ENCODE measurements at regions not wholly inside any gene's neighbourhood (a gene's known extent, or its start where the extent isn't known, plus 50 kb on each side); places are given as distances from the start of the nearest gene placed in this dataset.
"Not testable (repeated sequence)": the region's sequence is repeated elsewhere in the genome, so short reads cannot be mapped to it uniquely, and the experiment has no call there.

DNA sequence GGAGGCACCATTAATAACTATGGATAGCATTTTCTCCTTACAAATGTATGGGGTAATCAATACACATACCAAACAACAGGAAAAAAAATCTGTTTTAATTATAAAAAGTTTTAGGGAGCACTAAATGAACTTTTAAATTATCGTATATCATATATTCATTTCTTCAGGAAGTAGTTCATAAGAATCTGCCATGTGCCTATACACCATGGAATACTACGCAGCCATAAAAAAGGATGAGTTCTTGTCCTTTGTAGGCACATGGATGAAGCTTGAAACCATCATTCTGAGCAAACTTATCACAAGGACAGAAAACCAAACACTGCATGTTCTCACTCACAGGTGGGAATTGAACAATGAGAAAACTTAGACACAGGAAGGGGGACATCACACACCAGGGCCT lies 162.1 kb upstream of the RASA1 start:
- DNase-seq, result no peak

DNA sequence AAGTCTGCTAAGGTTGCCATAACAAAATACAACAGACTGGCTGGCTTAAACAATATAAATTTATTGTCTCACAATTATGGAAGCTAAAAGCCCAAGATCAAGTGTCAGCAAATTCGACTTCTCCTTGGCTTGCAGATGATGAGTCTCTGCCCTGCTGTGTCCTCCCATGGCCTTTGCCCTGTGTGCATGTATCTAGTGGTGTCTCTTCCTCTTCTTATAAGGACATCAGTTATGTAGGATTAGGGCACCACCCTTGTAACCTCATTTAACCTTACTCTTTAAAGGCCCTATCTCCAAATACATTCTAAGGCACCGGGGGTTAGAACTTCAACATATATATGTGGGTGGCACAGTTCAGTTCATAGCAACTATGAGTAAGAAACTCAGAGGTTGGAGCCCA lies 157.9 kb upstream of the RASA1 start:
- no peak for DNase-seq

DNA sequence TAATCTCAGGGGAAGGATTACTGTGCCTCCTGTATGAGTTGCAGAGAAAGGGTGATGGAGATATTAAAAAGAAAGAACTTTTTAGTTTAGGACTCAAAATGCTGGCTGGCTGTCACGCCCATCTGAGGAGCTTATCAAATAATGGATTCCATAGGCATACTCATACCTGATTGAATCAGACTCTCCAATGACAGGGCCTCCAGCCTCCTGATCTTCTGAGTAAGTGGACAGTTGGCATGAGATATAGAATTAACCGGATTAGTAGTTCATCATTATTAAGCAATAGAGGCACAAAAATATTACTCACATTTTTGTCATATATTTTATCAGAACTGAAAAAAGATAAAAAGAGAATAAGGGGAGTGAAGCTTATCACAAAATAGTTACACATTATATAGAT lies 157.0 kb upstream of the RASA1 start:
- DNase-seq, result no peak

DNA sequence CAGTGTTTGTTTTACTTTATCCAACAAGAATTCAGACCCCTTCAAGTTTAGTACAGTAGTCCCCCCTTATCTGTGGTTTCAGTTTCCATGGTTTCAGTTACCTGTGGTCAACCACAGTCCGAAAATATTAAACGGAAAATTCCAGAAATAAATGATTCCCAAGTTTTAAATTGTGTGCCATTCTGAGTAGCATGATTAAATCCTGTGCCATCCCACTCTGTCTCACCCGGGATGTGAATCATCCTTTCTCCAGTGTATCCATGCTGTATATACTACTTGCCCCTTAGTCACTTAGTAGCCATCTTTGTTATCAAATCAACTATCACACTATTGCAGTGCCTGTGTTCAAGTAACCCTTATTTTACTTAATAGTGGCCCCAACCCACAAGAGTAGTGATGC lies 153.8 kb upstream of the RASA1 start:
- no peak for DNase-seq

DNA sequence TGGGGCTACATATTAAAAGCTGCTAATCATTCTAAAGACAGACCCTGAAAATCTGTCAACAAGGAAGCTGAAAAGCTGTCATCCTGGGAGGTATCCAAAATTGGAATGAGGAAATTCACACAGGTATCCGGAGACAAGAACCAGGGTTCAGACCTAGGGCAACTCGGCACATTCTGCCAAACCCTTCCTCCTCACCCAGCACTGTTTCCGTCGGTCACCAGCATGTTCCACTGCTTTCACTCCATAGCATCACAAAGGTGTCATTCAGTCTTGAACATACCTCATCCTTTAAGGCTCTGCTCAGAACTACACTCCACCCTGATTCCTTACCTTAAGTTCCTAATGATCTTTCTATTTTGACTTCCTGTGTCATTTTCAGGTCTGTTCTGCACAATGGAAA lies 153.1 kb upstream of the RASA1 start:
- DNase-seq, result no peak

DNA sequence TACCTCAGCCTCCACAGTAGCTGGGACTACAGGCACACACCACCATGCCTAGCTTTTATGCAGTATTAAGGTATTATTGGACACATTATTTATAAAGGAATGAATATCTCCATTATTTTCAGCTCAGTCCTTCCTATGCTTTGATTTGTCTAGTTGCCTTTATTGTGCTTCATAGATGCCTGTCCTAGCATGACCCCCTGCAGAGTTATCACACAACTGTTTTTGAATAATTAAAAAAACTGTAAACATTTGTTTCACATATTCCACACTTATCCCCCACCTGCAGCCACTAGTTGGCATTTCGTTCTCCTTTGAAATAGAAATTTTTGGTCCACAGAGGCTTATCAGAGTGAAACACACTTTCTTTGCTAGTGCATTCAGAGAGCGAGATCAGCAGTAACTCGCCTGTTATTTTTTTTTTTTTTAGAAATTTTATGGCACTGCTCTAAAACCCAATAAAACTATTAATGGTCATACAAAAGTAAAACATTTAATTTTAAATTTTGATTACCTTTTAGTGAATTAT lies 151.8 kb upstream of the RASA1 start:
- no peak for DNase-seq

DNA sequence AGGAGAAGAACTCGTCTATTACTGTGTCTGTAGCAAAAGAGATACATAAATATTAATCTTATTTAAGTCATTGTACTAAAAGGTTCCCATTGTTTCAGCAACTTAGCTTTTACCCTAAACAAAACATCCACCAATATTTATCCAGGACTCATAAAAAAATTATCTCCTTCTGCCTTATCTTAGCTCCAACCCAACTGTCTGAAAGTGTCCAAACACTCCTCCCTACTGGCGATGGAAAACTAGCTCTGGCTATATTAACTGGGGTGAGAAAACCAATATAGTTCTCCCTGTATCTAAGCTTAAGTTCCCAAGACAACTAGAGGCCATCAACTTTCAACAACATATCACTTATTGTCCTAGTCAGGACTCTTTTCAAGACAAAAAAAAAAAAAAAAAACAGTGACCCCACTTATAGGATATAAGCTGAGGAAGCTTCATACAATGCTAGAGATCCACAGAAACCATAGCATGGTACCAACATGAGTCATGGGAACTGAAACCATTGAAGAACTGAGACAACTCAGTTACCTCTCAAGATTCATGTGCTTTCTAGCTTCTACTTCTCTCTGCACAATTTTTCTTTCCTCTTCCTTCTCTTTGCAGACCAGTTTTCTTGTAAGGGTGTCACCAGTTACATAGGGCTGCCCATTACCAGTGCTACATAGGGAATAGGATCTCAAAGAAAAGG lies 150.7 kb upstream of the RASA1 start:
- no peak for DNase-seq

DNA sequence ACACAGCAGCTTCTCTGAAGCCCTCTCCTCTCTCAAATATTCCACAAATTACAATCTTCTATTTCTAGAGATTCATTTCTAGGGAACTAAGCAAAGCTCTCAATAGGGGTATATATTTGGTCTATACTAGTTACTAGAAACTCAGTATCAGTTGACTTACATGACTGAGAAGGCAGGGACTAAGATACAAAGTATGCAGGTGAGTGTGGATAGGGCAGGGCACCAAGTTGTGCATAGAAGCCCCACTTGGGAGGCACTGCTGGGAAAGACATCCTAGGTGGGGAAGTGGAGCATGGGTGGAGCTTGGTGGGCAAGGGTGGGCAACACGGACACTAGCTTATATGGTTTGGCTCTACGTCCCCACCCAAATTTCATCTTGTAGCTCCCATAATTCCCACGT lies 148.1 kb upstream of the RASA1 start:
- no peak for DNase-seq

DNA sequence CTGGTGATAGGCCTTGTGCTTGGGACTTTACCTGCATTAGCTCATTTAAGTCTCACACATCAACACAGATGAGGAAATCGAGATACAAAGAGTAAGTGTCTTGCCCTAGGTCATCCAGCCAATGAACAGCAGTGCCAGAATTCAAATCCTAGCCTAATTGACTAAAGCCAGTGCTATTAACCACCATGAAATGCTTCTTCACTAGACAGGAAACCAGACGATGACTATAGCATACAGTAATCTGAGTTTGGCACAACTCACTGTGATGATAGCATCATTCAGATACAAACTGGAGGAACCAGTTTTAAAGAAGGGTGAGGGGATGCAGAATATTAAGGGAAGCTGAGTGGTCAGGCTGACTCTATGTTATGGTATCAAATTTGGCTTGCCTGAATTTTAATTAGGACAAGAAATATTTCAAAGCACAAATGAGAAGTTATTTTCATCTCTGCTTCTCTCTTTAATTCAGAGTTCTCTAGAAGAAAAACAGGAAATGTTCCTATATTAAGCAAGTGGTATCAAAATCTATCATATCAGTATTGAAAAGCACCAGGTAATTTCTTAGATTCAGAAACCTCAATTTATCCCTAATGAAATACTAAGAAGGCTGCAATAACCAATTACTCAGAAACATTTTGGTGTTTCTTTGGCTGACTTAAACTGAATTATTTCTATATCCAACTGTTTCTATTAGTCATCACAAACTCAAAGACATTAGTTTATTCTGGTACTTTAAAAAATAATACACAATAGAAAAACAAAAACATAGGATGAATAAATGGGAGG lies 147.0 kb upstream of the RASA1 start:
- no peak for DNase-seq

DNA sequence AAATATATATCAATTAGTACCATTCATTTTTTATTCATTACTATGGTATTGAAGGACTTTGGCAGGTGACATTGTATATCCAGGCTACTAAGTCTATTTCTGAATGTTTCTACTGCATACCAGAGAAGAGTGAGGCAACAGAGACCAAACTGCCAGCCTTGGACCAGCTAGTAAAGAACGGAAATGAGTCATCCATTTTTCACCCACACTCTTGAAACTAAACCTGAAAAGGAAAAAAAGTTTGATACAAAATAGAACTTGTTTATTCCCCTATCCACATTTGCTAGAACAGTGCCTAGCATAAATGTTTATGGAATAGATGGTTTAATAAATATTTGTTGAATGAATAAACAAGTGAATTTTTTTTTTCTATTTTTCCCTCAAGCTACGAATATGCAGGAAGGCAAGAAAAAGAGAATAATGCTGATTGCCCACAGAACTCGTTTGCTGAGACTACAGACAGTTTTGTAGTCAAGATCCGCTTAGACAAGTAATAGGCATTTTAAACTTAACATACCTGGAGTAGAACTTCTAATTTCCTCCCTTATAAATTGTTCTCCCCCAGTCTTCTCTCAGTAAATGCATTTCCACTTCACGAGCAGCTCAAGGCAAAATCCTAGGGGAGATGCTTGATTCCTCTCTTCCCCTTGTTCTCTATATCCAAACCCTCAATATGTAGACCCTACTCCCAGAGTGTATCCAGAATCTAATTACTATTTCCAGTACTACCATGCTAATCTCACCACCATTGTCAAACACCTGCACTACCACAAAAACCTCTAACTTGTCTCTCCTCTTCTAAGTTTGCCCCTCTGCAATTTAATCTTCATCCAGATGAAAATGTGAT lies 146.2 kb upstream of the RASA1 start:
- no peak for DNase-seq

DNA sequence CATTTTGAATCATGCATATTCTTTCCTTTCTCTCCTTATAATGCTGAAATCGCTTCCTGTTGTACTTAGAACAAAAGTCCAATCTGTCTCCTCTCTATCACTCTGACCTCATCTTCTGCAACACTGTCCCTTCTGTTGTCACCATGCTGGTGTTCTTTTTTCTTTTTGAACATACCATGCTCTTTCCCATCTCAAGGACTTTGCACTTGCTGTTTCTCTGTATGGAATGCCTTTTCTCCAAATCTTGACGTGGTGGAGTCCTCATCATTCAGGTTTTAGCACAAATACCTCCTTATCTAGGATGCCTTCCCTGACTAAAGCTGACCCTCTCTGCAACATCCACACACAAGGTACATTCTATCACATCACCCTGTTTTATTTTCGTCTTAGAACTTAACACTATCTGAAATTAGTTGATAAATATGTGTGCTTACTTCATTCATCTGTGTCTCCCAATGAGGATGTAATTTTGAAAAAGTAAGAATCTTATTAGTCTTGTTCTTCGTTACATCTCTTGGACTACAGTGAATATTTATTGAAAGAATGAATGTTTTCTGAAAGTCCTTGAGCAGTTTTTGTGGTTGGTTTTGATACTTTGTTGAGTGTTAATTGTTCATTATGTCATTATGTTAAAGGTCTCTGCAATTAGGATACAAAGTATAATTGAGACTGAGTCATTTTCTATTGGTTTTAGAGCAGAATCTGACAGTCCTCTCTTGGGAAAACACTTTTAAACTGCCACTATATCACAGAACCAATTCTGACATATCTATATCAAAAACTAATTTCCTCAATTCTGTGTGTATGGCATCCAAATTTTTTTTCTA lies 145.3 kb upstream of the RASA1 start:
- DNase-seq, result no peak

DNA sequence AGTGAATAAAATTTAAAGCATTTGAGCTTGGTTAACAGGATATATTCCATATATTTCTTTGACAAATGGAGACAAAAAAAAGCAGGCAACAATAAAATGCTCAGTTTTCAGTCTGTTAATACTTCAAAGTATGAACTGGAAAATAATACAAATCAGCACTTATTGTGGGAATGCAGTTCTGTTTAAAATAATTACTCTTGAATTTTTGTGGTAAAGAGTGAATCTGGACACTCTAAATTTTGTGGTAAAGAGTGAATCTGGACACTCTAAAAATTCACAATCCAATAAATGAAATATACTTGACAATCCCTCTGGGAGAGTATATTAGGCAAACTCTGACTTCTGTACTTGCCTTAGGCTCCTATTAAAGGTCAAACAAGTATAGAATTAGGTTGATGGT lies 141.9 kb upstream of the RASA1 start:
- no peak for DNase-seq

DNA sequence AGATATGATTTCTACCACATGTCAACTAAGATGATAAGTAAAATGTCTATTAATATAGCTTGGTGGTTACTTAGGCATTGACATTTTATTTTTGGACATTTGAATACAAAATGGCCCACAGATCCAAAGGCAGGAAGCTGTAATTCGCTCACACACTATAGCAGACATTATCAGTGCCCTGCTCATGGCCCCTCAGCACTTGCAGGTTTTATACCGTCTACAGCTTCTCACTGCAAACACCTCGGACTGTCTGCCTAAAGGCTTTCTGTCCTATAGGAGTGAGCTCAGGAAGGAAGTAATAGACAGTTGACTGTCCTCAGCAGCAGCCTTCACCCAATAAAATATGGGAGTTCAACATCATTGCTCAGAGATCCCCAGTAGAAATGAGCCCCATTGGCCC lies 140.8 kb upstream of the RASA1 start:
- DNase-seq, result no peak

DNA sequence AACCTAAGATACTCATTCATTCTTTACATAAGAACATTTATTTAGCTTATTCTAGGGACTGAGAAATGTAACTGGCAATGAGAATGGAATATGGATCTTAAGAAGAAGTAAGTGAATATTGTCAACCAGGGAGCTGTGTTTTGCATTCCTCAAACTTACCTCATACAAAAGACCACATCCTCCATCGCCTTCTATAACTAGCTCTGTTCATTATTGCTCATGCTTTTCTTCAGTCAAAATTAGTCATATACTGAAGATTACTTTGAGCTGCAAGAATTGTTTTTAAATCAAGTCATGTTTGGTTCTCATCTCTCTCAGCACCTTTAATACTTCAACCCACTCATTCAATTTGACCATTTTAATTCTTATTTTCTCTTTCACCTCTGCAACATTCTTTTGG lies 140.3 kb upstream of the RASA1 start:
- no peak for DNase-seq

DNA sequence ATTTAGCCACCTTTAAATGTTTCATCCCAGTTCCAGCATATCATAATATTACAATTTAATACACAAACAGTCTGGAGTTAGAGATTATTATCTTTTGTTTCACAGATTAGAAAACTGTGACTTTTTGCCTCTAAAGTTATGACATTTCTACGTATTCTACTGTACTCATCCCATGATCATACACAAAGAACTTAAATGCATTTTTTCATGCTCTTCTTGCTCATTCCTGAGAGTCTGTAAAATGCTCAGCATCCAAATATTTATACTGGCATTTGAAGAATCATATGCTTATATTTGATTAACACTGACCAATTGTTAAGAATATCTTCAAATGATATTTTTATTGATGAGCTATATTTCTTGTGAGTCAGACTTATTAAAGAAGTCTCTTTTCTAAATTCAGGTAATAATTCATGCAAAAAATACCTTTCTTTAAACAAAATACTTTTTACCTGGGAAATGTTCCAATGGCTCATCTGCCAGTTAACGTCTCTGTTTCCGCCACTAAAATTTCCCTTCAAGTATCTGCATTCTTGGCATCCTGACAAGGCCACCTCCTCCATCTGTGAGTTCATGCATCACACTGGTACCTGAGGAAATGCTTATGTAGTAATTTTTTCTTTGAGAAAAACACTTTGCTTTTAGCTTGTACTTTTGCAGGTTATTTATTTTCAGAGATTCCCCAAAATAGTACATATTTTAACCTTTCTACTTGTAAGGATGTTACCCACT lies 139.6 kb upstream of the RASA1 start:
- no peak for DNase-seq

DNA sequence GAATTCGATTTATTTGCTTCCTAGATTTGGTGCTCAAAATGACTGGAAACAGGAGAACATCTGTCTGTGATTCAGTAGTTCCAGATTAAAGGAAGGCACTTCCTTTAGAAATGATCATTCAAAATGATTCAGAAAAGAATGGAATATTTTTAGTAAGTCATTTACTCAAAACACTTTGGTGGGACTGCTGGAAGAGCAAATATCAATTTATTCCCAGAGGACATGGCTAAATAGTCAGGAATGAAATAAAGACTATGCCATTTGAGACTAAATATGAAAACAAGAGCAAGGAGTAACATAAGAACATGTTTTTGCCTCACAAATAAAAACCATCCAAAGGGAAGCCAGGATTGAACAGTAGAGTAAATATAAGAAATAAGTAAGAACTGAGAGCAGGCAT lies 138.6 kb upstream of the RASA1 start:
- no peak for DNase-seq

DNA sequence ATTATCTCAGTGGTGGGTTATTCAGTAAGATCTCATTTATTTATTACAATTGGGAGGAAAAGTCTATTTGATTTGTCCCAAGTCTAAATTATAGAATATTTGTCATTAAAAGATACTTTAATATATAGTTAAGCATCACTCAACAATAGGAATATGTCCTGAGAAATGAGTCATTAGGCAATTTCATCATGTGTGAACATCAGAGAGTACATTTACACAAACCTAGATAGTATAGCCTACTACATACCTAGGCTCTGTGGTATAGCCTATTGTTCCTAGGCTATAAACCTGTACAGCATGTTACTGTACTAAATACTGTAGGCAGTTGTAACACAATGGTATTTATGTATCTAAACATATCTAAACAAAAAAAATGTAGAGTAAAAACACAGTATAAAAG lies 135.0 kb upstream of the RASA1 start:
- no peak for DNase-seq

DNA sequence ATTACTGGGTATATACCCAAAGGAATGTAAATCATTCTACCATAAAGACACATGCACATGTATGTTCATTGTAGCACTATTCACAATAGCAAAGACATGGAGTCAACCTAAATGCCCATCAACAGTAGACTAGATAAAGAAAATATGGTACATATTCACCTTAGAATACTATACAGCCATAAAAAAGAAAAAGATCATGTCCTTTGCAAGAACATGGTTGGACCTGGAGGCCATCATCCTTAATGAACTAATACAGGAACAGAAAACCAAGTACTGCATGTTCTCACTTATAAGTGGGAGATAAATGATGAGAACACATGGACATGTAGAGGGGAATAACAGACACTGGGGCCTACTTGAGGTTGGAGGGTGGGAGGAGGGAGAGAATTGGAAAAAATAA lies 133.2 kb upstream of the RASA1 start:
- DNase-seq, result not testable (repeated sequence)

DNA sequence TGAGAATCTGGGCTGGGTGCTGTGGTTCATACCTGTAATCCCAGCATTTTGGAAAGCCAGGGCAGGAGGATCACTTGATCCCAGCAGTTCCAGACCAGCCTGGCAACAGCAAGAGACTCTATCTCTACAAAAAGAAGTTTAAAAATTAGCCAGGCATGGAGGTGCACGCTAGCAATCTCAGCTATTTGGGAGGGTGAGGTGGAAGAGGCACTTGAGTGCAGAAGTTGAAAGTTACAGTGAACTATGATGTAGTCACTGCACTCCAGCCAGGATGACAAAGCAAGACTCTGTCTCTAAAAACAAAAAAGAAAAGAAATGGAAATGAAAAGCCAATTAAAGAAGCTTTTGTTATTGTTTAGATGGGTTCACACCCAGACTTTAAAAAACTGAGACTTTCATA lies 131.6 kb upstream of the RASA1 start:
- DNase-seq, result no peak

DNA sequence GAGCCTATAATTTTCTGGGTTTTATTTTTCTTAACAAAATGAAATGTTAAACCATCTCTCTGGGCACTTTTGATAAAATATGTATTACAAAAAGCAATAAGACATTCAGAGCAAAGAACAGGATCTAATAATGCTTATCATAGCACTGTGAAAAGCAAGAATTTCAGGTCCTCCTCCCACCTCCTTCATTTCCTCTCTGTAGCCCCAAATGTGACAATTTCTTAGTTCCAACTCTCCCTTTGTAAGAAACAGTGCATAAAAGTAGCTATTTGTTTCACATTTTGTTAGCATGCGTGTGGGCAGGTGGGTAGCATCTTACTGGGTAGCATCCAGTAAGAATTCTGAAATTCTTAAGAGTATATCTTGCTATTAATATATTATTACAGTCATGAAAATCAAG lies 130.9 kb upstream of the RASA1 start:
- DNase-seq, result no peak

DNA sequence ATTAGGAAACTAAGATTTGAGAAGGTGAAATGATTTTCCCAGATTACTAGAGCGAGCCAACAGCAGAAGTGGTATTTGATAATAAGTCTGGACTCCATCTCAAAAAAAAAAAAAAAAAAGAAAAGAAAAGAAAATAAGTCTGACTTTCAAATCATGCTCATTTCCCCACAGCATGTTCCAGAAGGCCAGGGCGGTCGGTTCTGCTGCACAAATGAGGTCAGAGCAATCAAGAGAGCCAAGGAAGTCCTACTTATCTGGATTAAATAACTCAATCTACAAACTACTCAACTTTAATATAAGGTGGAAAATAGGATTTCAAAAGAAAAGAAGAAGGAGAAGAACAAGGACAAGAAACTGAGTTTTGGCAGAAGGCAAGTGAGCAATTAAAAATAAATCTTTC lies 130.4 kb upstream of the RASA1 start:
- DNase-seq, result peak; percentile 46

Measured in muscle of arm (tissue), 1 donor.